ENCODE measurements at regions not wholly inside any gene's neighbourhood (a gene's known extent, or its start where the extent isn't known, plus 50 kb on each side); places are given as distances from the start of the nearest gene placed in this dataset.
A peak's percentile ranks its signal among the peaks of the same experiment; 100 is the strongest.

DNA sequence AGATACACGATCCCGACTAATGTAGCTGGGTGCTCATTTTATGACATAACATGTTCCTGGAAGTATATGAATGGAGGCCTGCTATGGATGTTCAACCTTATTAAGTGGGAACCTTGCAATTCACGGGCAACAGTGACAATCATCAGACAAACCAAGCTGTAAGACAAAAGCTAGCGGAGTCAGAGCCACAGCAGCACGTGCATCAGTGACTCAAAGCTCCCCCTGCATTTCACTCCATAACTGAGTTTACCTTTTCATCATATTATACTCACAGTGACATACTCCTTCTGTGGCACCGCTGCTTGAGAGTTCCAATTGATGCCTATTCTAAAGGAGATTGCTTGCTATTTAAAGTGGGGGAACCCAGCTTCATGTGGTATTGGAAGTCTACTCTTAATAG is 176.0 kb upstream of the PITRM1 start:
- H2AFZ ChIP-seq (replicated peaks) = no peak overlapping the region
- no peak overlapping the region for H3K27ac Mint-ChIP-seq
- H3K27ac ChIP-seq = no peak overlapping the region

DNA sequence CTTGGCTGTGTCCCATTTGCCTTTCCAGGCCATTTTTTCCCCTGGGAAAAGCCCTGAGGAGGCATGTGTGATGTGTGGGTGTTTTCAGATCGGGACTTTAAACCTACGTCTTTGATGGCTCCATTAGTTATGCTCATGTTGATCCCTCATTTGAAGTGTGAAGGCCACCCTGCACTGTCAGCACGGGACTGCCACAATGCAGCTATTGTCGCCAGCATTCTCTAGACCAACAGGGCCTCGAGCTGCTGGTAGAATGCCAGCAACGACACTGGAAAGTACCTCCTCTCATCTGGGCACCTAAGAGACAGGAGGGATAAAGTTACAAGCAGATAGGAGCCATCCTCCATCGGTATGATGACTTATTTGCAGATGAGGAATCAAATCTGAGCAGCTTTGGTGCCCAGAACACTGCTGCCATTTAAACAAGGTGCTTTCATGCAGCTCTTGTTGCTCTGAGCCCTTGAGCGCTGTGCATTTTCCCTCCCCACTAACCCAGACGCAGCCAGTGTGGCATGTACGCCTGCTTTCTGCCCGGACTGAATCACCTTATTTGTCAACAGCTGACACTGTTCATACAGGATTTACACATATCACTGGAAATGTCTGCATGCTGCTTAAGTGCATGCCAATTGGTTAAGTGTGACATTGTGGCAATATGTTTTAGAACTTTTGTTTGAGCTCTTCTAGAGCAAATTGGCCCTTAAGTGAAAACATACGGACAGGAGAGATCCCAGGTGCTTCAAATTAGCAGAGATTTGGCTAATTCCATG is 175.0 kb upstream of the PITRM1 start:
- TF ChIP-seq EZH2 (IDR thresholded peaks at IDR 0.05) = no peak
- TF ChIP-seq, protein P1, sequence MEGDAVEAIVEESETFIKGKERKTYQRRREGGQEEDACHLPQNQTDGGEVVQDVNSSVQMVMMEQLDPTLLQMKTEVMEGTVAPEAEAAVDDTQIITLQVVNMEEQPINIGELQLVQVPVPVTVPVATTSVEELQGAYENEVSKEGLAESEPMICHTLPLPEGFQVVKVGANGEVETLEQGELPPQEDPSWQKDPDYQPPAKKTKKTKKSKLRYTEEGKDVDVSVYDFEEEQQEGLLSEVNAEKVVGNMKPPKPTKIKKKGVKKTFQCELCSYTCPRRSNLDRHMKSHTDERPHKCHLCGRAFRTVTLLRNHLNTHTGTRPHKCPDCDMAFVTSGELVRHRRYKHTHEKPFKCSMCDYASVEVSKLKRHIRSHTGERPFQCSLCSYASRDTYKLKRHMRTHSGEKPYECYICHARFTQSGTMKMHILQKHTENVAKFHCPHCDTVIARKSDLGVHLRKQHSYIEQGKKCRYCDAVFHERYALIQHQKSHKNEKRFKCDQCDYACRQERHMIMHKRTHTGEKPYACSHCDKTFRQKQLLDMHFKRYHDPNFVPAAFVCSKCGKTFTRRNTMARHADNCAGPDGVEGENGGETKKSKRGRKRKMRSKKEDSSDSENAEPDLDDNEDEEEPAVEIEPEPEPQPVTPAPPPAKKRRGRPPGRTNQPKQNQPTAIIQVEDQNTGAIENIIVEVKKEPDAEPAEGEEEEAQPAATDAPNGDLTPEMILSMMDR (IDR thresholded peaks at IDR 0.05) = no peak
- no peak for TF ChIP-seq EZH2phosphoT487 (IDR thresholded peaks at IDR 0.05)
- no peaks in the 10 kb centered on the region for H3K36me3 ChIP-seq
- H3K27me3 ChIP-seq = no peaks in the 10 kb centered on the region

More for the DNA sequence above, 176.0 kb upstream of the PITRM1 start:
- no peaks in the 10 kb centered on the region for H3F3A ChIP-seq (ENCODE audit: low read depth)
- Mint-ChIP-seq H3K9me3 (peaks cover 6% of the 10 kb centered on the region), H3K36me3 (no peaks in the 10 kb centered on the region), H3K4me1 (peaks cover 20% of the 10 kb centered on the region), H3K27me3 (ENCODE audit: insufficient read depth, low read depth) (peaks cover 8% of the 10 kb centered on the region), H3K4me3 (no peak overlapping the region)
- no peaks in the 10 kb centered on the region for H3K79me2 ChIP-seq (ENCODE audit: low read depth)
- H3K27me3 ChIP-seq = no peaks in the 10 kb centered on the region
- H3K4me2 ChIP-seq = no peak overlapping the region
- H3K36me3 ChIP-seq = no peaks in the 10 kb centered on the region
- H4K20me1 ChIP-seq (ENCODE audit: low read depth) = no peaks in the 10 kb centered on the region
- H3K4me1 ChIP-seq = no peaks in the 10 kb centered on the region
- no peak overlapping the region for H3K9ac ChIP-seq
- TF ChIP-seq, protein P1 (IDR thresholded peaks at IDR 0.05) = no peak
- TF ChIP-seq EZH2phosphoT487 (IDR thresholded peaks at IDR 0.05) = no peak
- no peak for TF ChIP-seq EZH2 (IDR thresholded peaks at IDR 0.05)
- no peak for DNase-seq (ENCODE audit: low spot score)
- H3K4me3 ChIP-seq = no peak overlapping the region
- no peaks in the 10 kb centered on the region for H3K9me3 ChIP-seq (ENCODE audit: low read depth)

DNA sequence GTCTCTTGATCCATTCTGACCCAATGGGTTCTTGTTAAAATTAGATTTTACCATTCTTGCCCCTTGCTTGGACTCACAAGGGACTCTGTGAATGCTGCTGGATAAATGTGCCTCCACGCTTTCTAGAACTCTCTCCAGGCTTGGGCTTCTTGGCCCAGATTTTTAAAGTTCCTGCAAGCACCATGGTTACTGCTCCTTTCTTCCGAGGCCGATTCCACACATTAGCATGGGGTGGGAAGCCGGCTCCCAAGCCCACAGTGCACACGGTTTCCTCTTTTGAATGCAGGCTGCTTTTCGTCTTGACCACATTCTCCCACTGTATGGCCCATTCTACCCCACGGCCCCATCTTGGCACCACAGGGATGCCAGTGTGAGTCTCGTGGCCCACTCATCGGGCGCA is 174.3 kb upstream of the PITRM1 start:
- Mint-ChIP-seq H3K27ac (no peak overlapping the region), H3K4me3 (no peak overlapping the region), H3K27me3 (ENCODE audit: insufficient read depth, low read depth) (peaks cover 8% of the 10 kb centered on the region), H3K9me3 (peaks cover 5% of the 10 kb centered on the region), H3K4me1 (peaks cover 20% of the 10 kb centered on the region), H3K36me3 (no peaks in the 10 kb centered on the region)
- Histone ChIP-seq H2AFZ (replicated peaks) (no peak overlapping the region), H3K4me3 (no peak overlapping the region), H3F3A (ENCODE audit: low read depth) (no peaks in the 10 kb centered on the region), H3K79me2 (ENCODE audit: low read depth) (no peaks in the 10 kb centered on the region), H3K36me3 (no peaks in the 10 kb centered on the region), H3K27me3 (no peaks in the 10 kb centered on the region), H3K4me1 (no peaks in the 10 kb centered on the region), H3K9me3 (ENCODE audit: low read depth) (no peaks in the 10 kb centered on the region), H4K20me1 (ENCODE audit: low read depth) (no peaks in the 10 kb centered on the region), H3K9ac (no peak overlapping the region), H3K4me2 (no peak overlapping the region), H3K27ac (no peak overlapping the region)
- TF ChIP-seq, protein P1 (IDR thresholded peaks at IDR 0.05) = no peak
- TF ChIP-seq EZH2 (IDR thresholded peaks at IDR 0.05) (no peak), EZH2phosphoT487 (IDR thresholded peaks at IDR 0.05) (no peak)
- DNase-seq (ENCODE audit: low spot score) = no peak

More for the DNA sequence above, 175.0 kb upstream of the PITRM1 start:
- Mint-ChIP-seq H3K4me3 (no peak overlapping the region), H3K4me1 (peaks cover 20% of the 10 kb centered on the region), H3K36me3 (no peaks in the 10 kb centered on the region), H3K9me3 (peaks cover 5% of the 10 kb centered on the region), H3K27me3 (ENCODE audit: insufficient read depth, low read depth) (peaks cover 8% of the 10 kb centered on the region), H3K27ac (no peak overlapping the region)
- no peak overlapping the region for H3K9ac ChIP-seq
- H3K4me2 ChIP-seq = no peak overlapping the region
- H2AFZ ChIP-seq (replicated peaks) = peak overlapping the region; percentile 42
- H3F3A ChIP-seq (ENCODE audit: low read depth) = no peaks in the 10 kb centered on the region
- no peaks in the 10 kb centered on the region for H4K20me1 ChIP-seq (ENCODE audit: low read depth)
- no peaks in the 10 kb centered on the region for H3K79me2 ChIP-seq (ENCODE audit: low read depth)
- H3K9me3 ChIP-seq (ENCODE audit: low read depth) = no peaks in the 10 kb centered on the region
- no peak for DNase-seq (ENCODE audit: low spot score)
- H3K27ac ChIP-seq = no peak overlapping the region
- H3K4me1 ChIP-seq = no peaks in the 10 kb centered on the region
- no peak overlapping the region for H3K4me3 ChIP-seq

Data from neural progenitor cell (in vitro differentiated cells).